NCI-H2196 (cell line): ENCODE measurements at regions not wholly inside any gene's neighbourhood (a gene's known extent, or its start where the extent isn't known, plus 50 kb on each side); places are given as distances from the start of the nearest gene placed in this dataset.
"Not testable (repeated sequence)": the region's sequence is repeated elsewhere in the genome, so short reads cannot be mapped to it uniquely, and the experiment has no call there.

Source experiments
- DNase-seq: peaks from one replicate; lab custom pipeline; 2025; ENCODE audit not compliant: unreplicated experiment; lab: John Stamatoyannopoulos, UW

- DNase-seq: no peak
Observed at GRCh38 chr14:30069536-30069935, 141.9 kb upstream of the PRKD1 start.

- not testable (repeated sequence) for DNase-seq
Observed at GRCh38 chr14:30072454-30072853, 144.8 kb upstream of the PRKD1 start.

- no peak for DNase-seq
Observed at GRCh38 chr14:30077946-30078345, 150.3 kb upstream of the PRKD1 start.

GRCh38 chr14:30078811-30079402, 151.3 kb upstream of the PRKD1 start:
- DNase-seq: no peak

- no peak for DNase-seq
Observed at GRCh38 chr14:30082486-30082885, 154.8 kb upstream of the PRKD1 start.

GRCh38 chr14:30084811-30085210, 157.2 kb upstream of the PRKD1 start:
- no peak for DNase-seq

- no peak for DNase-seq
Observed at GRCh38 chr14:30085943-30086342, 158.3 kb upstream of the PRKD1 start.

GRCh38 chr14:30088620-30089019, 161.0 kb upstream of the PRKD1 start:
- DNase-seq: no peak

GRCh38 chr14:30108975-30109700, 181.5 kb upstream of the PRKD1 start:
- DNase-seq: no peak

GRCh38 chr14:30114051-30114450, 186.4 kb upstream of the PRKD1 start:
- no peak for DNase-seq

- DNase-seq: no peak
Observed at GRCh38 chr14:30115756-30116155, 188.1 kb upstream of the PRKD1 start.

- no peak for DNase-seq
Observed at GRCh38 chr14:30118992-30119640, 191.5 kb upstream of the PRKD1 start.

GRCh38 chr14:30125322-30125979, 197.8 kb upstream of the PRKD1 start:
- DNase-seq: no peak

GRCh38 chr14:30129807-30130206, 202.2 kb upstream of the PRKD1 start:
- no peak for DNase-seq

GRCh38 chr14:30131581-30132097, 204.0 kb upstream of the PRKD1 start:
- DNase-seq: no peak

- no peak for DNase-seq
Observed at GRCh38 chr14:30132196-30132595, 204.5 kb upstream of the PRKD1 start.

GRCh38 chr14:30134936-30135335, 207.3 kb upstream of the PRKD1 start:
- no peak for DNase-seq

- DNase-seq: no peak
Observed at GRCh38 chr14:30138567-30138966, 210.9 kb upstream of the PRKD1 start.

- DNase-seq: no peak
Observed at GRCh38 chr14:30142216-30142615, 214.6 kb upstream of the PRKD1 start.

GRCh38 chr14:30143627-30144026, 216.0 kb upstream of the PRKD1 start:
- DNase-seq: no peak

- DNase-seq: no peak
Observed at GRCh38 chr14:30153717-30154116, 226.1 kb upstream of the PRKD1 start.

GRCh38 chr14:30156571-30156970, 228.9 kb upstream of the PRKD1 start:
- DNase-seq: no peak
